ENCODE measurements at regions not wholly inside any gene's neighbourhood (a gene's known extent, or its start where the extent isn't known, plus 50 kb on each side); places are given as distances from the start of the nearest gene placed in this dataset.
"Not testable (repeated sequence)": the region's sequence is repeated elsewhere in the genome, so short reads cannot be mapped to it uniquely, and the experiment has no call there.

- no CpG with 5 or more reads among the region's 27 CpGs for WGBS (ENCODE audit: extremely low coverage, insufficient coverage, low lambda C conversion rate)
- no peaks in the 10 kb centered on the region for H3K79me2 ChIP-seq (ENCODE audit: control insufficient read depth, insufficient read depth, low read length)
- H4K8ac ChIP-seq (ENCODE audit: low read depth, low read length) = no peak overlapping the region
- H3K18ac ChIP-seq (ENCODE audit: low read length) = no peak overlapping the region
- no peak overlapping the region for H2AK5ac ChIP-seq (ENCODE audit: low read length)
- H3K36me3 ChIP-seq (ENCODE audit: control insufficient read depth, insufficient read depth, low read length) = no peaks in the 10 kb centered on the region
- no peak overlapping the region for H3K4me3 ChIP-seq (ENCODE audit: low read length)
- no peaks in the 10 kb centered on the region for H3K79me1 ChIP-seq (ENCODE audit: low read length)
- no peak for DNase-seq
- H4K5ac ChIP-seq (ENCODE audit: low read length) = no peak overlapping the region
- H2BK5ac ChIP-seq (ENCODE audit: low read length) = no peak overlapping the region
- no peak overlapping the region for H3K4ac ChIP-seq (ENCODE audit: low read depth, low read length)
- H2BK120ac ChIP-seq (ENCODE audit: low read depth, low read length) = no peak overlapping the region
- no peak overlapping the region for H3K4me2 ChIP-seq (ENCODE audit: low read length)
- H2BK15ac ChIP-seq (replicated peaks; ENCODE audit: low read depth) = no peak overlapping the region
- H3K56ac ChIP-seq (ENCODE audit: low read length) = no peak overlapping the region
- H3K4me1 ChIP-seq (ENCODE audit: control insufficient read depth, low read depth, low read length) = no peaks in the 10 kb centered on the region
- H3K27me3 ChIP-seq (ENCODE audit: insufficient read depth, low read length, poor library complexity) = no peaks in the 10 kb centered on the region
- H3K9ac ChIP-seq (ENCODE audit: low read length) = no peak overlapping the region
- no peak overlapping the region for H3K27ac ChIP-seq (ENCODE audit: low read depth, low read length)
- H3K23ac ChIP-seq (ENCODE audit: low read length) = no peak overlapping the region
These were observed 583.9 kb downstream of the ALG10 start for GRCh38 chr12:34605955-34606748.

DNA sequence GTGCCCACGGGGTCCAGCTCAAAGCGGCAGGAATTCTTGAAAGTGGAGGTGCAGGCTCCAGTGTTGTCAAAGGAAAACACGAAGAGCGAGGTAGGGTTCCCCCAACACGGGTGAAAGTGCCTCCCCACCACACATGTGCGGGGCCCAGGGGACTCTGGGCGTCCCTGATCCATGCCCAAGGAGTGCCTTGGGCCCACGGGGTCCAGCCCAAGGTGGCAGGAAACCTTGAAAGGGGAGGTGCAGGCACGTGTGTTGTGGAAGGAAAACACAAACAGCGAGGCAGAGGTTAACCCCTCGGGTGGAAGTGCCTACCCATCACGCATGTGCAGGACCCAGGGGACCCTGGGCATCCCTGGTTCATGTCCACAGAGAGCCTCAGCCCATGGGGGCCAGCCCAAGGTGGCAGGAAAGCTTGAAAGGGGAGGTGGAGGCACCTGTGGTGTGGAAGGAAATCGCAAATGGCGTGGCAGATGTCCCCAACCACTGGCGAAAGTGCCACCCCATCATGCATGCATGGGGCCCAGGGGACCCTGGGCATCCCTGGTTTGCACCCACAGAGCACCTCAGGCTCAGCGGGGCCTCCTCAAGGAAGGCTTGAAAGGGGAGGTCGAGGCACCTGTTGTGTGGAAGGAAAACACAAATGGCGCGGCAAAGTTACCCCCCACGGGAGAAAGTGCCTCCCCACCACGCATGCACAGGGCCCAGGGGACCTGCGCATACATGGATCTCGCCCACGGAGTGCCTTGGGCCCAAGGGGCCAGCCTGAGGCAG is 584.6 kb downstream of the ALG10 start:
- no peak overlapping the region for H3K18ac ChIP-seq (ENCODE audit: low read length)
- H2BK120ac ChIP-seq (ENCODE audit: low read depth, low read length) = no peak overlapping the region
- H3K79me2 ChIP-seq (ENCODE audit: control insufficient read depth, insufficient read depth, low read length) = no peaks in the 10 kb centered on the region
- no peak overlapping the region for H3K56ac ChIP-seq (ENCODE audit: low read length)
- H3K36me3 ChIP-seq (ENCODE audit: control insufficient read depth, insufficient read depth, low read length) = no peaks in the 10 kb centered on the region
- H2AK5ac ChIP-seq (ENCODE audit: low read length) = no peak overlapping the region
- WGBS (ENCODE audit: extremely low coverage, insufficient coverage, low lambda C conversion rate) = no CpG with 5 or more reads among the region's 24 CpGs
- no peaks in the 10 kb centered on the region for H3K27me3 ChIP-seq (ENCODE audit: insufficient read depth, low read length, poor library complexity)
- no peak overlapping the region for H3K27ac ChIP-seq (ENCODE audit: low read depth, low read length)
- H3K4me1 ChIP-seq (ENCODE audit: control insufficient read depth, low read depth, low read length) = no peaks in the 10 kb centered on the region
- no peak overlapping the region for H3K9ac ChIP-seq (ENCODE audit: low read length)
- H3K4me2 ChIP-seq (ENCODE audit: low read length) = no peak overlapping the region
- H3K4ac ChIP-seq (ENCODE audit: low read depth, low read length) = no peak overlapping the region
- no peak overlapping the region for H4K8ac ChIP-seq (ENCODE audit: low read depth, low read length)
- no peak overlapping the region for H2BK15ac ChIP-seq (replicated peaks; ENCODE audit: low read depth)
- H2BK5ac ChIP-seq (ENCODE audit: low read length) = no peak overlapping the region
- DNase-seq = no peak
- H3K4me3 ChIP-seq (ENCODE audit: low read length) = no peak overlapping the region
- H4K5ac ChIP-seq (ENCODE audit: low read length) = no peak overlapping the region
- H3K23ac ChIP-seq (ENCODE audit: low read length) = no peak overlapping the region
- no peaks in the 10 kb centered on the region for H3K79me1 ChIP-seq (ENCODE audit: low read length)

- no peak overlapping the region for H2BK15ac ChIP-seq (replicated peaks; ENCODE audit: low read depth)
- WGBS (ENCODE audit: extremely low coverage, insufficient coverage, low lambda C conversion rate) = no CpG with 5 or more reads among the region's 14 CpGs
- no peak overlapping the region for H3K18ac ChIP-seq (ENCODE audit: low read length)
- no peaks in the 10 kb centered on the region for H3K79me2 ChIP-seq (ENCODE audit: control insufficient read depth, insufficient read depth, low read length)
- H3K27me3 ChIP-seq (ENCODE audit: insufficient read depth, low read length, poor library complexity) = no peaks in the 10 kb centered on the region
- no peak overlapping the region for H3K9ac ChIP-seq (ENCODE audit: low read length)
- H3K36me3 ChIP-seq (ENCODE audit: control insufficient read depth, insufficient read depth, low read length) = no peaks in the 10 kb centered on the region
- H4K5ac ChIP-seq (ENCODE audit: low read length) = no peak overlapping the region
- no peak overlapping the region for H2BK120ac ChIP-seq (ENCODE audit: low read depth, low read length)
- H3K4ac ChIP-seq (ENCODE audit: low read depth, low read length) = no peak overlapping the region
- H3K23ac ChIP-seq (ENCODE audit: low read length) = no peak overlapping the region
- H3K4me2 ChIP-seq (ENCODE audit: low read length) = no peak overlapping the region
- no peaks in the 10 kb centered on the region for H3K79me1 ChIP-seq (ENCODE audit: low read length)
- H2AK5ac ChIP-seq (ENCODE audit: low read length) = no peak overlapping the region
- no peak overlapping the region for H3K4me3 ChIP-seq (ENCODE audit: low read length)
- no peaks in the 10 kb centered on the region for H3K4me1 ChIP-seq (ENCODE audit: control insufficient read depth, low read depth, low read length)
- H2BK5ac ChIP-seq (ENCODE audit: low read length) = no peak overlapping the region
- no peak overlapping the region for H4K8ac ChIP-seq (ENCODE audit: low read depth, low read length)
- DNase-seq = no peak
- no peak overlapping the region for H3K56ac ChIP-seq (ENCODE audit: low read length)
- no peak overlapping the region for H3K27ac ChIP-seq (ENCODE audit: low read depth, low read length)
These were observed 585.4 kb downstream of the ALG10 start for GRCh38 chr12:34607520-34608195.

- DNase-seq = not testable (repeated sequence)
These were observed 591.7 kb downstream of the ALG10 start for GRCh38 chr12:34613988-34614387.

DNA sequence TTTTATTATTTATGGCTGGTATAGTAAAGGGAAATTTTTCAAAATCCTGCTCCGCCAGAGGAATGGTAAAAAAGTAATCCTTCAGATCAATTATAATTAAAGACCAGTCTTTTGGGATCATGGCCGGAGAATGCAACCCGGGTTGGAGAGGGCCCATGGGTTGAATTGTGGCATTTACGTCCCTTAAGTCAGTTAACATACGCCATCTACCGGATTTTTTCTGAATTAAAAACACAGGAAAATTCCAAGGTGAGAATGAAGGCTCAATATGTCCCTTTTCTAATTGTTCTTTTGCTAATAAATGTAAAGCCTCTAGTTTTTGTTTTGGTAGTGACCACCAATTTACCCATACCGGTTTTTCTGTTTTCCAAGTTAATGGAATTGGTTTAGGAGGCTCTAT is 602.8 kb downstream of the ALG10 start:
- Histone ChIP-seq H4K8ac (ENCODE audit: low read depth, low read length) (no peak overlapping the region), H3K9ac (ENCODE audit: low read length) (no peak overlapping the region), H4K5ac (ENCODE audit: low read length) (no peak overlapping the region), H3K27ac (ENCODE audit: low read depth, low read length) (no peak overlapping the region), H3K56ac (ENCODE audit: low read length) (no peak overlapping the region), H3K4me3 (ENCODE audit: low read length) (no peak overlapping the region), H2BK5ac (ENCODE audit: low read length) (no peak overlapping the region), H3K79me1 (ENCODE audit: low read length) (no peaks in the 10 kb centered on the region), H2BK15ac (replicated peaks; ENCODE audit: low read depth) (no peak overlapping the region), H3K27me3 (ENCODE audit: insufficient read depth, low read length, poor library complexity) (no peaks in the 10 kb centered on the region), H3K79me2 (ENCODE audit: control insufficient read depth, insufficient read depth, low read length) (no peaks in the 10 kb centered on the region), H3K23ac (ENCODE audit: low read length) (no peak overlapping the region), H3K4me2 (ENCODE audit: low read length) (no peak overlapping the region), H2BK120ac (ENCODE audit: low read depth, low read length) (no peak overlapping the region), H3K4me1 (ENCODE audit: control insufficient read depth, low read depth, low read length) (no peaks in the 10 kb centered on the region), H3K4ac (ENCODE audit: low read depth, low read length) (no peak overlapping the region), H2AK5ac (ENCODE audit: low read length) (no peak overlapping the region), H3K36me3 (ENCODE audit: control insufficient read depth, insufficient read depth, low read length) (no peaks in the 10 kb centered on the region), H3K18ac (ENCODE audit: low read length) (no peak overlapping the region)
- DNase-seq = peak; percentile 28
- no CpG with 5 or more reads among the region's 7 CpGs for WGBS (ENCODE audit: extremely low coverage, insufficient coverage, low lambda C conversion rate)

More at GRCh38 chr12:34613988-34614387, 591.7 kb downstream of the ALG10 start:
- not testable (repeated sequence) for H4K5ac ChIP-seq (ENCODE audit: low read length); H3K4me3 ChIP-seq (ENCODE audit: low read length); H2BK5ac ChIP-seq (ENCODE audit: low read length); H3K23ac ChIP-seq (ENCODE audit: low read length); H3K79me2 ChIP-seq (ENCODE audit: control insufficient read depth, insufficient read depth, low read length); H3K4ac ChIP-seq (ENCODE audit: low read depth, low read length); H3K56ac ChIP-seq (ENCODE audit: low read length); H2BK120ac ChIP-seq (ENCODE audit: low read depth, low read length); H3K27me3 ChIP-seq (ENCODE audit: insufficient read depth, low read length, poor library complexity); H4K8ac ChIP-seq (ENCODE audit: low read depth, low read length); H3K36me3 ChIP-seq (ENCODE audit: control insufficient read depth, insufficient read depth, low read length); H2BK15ac ChIP-seq (replicated peaks; ENCODE audit: low read depth); H3K4me1 ChIP-seq (ENCODE audit: control insufficient read depth, low read depth, low read length); H3K79me1 ChIP-seq (ENCODE audit: low read length); H3K18ac ChIP-seq (ENCODE audit: low read length); H3K27ac ChIP-seq (ENCODE audit: low read depth, low read length); H3K4me2 ChIP-seq (ENCODE audit: low read length); H2AK5ac ChIP-seq (ENCODE audit: low read length); H3K9ac ChIP-seq (ENCODE audit: low read length)
- WGBS (ENCODE audit: extremely low coverage, insufficient coverage, low lambda C conversion rate) = no CpG with 5 or more reads among the region's 2 CpGs

All from mesendoderm (in vitro differentiated cells).